NCI-H2227 treated with DMSO at 0.1 percent for 48 hours (cell line): ENCODE measurements at regions not wholly inside any gene's neighbourhood (a gene's known extent, or its start where the extent isn't known, plus 50 kb on each side); places are given as distances from the start of the nearest gene placed in this dataset.

ENCODE experiments used
- DNase-seq: peaks from one replicate; lab custom pipeline; 2025; lab: John Stamatoyannopoulos, UW

- DNase-seq: no peak
These were observed 240.9 kb downstream of the SYK start for GRCh38 chr9:91042541-91042940.

- DNase-seq: no peak
These were observed 241.6 kb downstream of the SYK start for GRCh38 chr9:91043056-91043810.

- DNase-seq: no peak
These were observed 242.2 kb downstream of the SYK start for GRCh38 chr9:91043811-91044175.

GRCh38 chr9:91044354-91044753, 242.7 kb downstream of the SYK start:
- DNase-seq: no peak

GRCh38 chr9:91045041-91045440, 243.4 kb downstream of the SYK start:
- DNase-seq: no peak

GRCh38 chr9:91047529-91047928, 245.9 kb downstream of the SYK start:
- DNase-seq: no peak

GRCh38 chr9:91047993-91048607, 246.5 kb downstream of the SYK start:
- DNase-seq: no peak

GRCh38 chr9:91048749-91049148, 247.1 kb downstream of the SYK start:
- DNase-seq: no peak

GRCh38 chr9:91053824-91054223, 252.2 kb downstream of the SYK start:
- no peak for DNase-seq

- DNase-seq: no peak
These were observed 254.2 kb downstream of the SYK start for GRCh38 chr9:91055845-91056244.

- no peak for DNase-seq
These were observed 254.9 kb downstream of the SYK start for GRCh38 chr9:91056486-91056885.

- no peak for DNase-seq
These were observed 255.3 kb downstream of the SYK start for GRCh38 chr9:91056917-91057316.

- DNase-seq: no peak
These were observed 258.1 kb downstream of the SYK start for GRCh38 chr9:91059713-91060112.

- no peak for DNase-seq
These were observed 259.1 kb downstream of the SYK start for GRCh38 chr9:91060520-91061343.

- no peak for DNase-seq
These were observed 259.9 kb downstream of the SYK start for GRCh38 chr9:91061506-91061905.

GRCh38 chr9:91062281-91062680, 260.7 kb downstream of the SYK start:
- no peak for DNase-seq

GRCh38 chr9:91063471-91063870, 261.9 kb downstream of the SYK start:
- no peak for DNase-seq

- DNase-seq: no peak
These were observed 263.8 kb downstream of the SYK start for GRCh38 chr9:91065231-91066041.

- no peak for DNase-seq
These were observed 264.4 kb downstream of the SYK start for GRCh38 chr9:91066042-91066415.

- no peak for DNase-seq
These were observed 265.2 kb downstream of the SYK start for GRCh38 chr9:91066856-91067255.

GRCh38 chr9:91067306-91067860, 265.8 kb downstream of the SYK start:
- DNase-seq: no peak
